ENCODE measurements at regions not wholly inside any gene's neighbourhood (a gene's known extent, or its start where the extent isn't known, plus 50 kb on each side); places are given as distances from the start of the nearest gene placed in this dataset.

DNA sequence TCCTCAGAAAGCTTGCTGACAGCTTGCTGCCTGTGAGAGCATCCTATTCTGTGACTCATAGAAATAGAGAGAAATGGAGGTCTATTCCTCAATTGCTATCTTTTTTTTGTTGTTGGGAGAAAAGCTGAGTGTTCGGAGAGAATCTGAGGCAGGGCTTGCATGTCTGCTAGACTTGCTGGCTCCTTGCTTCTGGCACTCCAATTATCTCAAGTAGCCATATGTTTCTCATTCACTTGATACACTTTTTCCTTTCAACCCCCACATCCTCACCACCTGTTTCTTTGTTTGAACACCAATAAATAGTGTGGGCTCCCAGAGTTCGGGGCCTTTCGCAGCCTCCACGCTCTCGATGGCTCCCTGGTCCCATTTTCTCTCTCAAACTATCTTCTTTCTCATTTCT, 172.2 kb downstream of the SH2D4B start:
- 61% methylated on average over 5 of the region's 5 CpGs for WGBS (ENCODE audit: low lambda C conversion rate)
- Histone ChIP-seq H3K9me3 (no peaks in the 10 kb centered on the region), H3K9ac (no peak overlapping the region), H3K27me3 (ENCODE audit: insufficient read depth) (no peaks in the 10 kb centered on the region), H2AFZ (ENCODE audit: low read depth) (no peak overlapping the region), H3K4me2 (no peak overlapping the region), H3K4me1 (ENCODE audit: control insufficient read depth in 1 of 2, insufficient read depth in 2 of 2, low read depth in 1 of 2, low read length in 1 of 2) (no peaks in the 10 kb centered on the region), H3K4me3 (ENCODE audit: low read depth in 2 of 2, low read length in 1 of 2) (no peak overlapping the region), H3K36me3 (replicated peaks in 1 of 2; ENCODE audit: control insufficient read depth in 1 of 2, insufficient read depth in 2 of 2, low read length in 1 of 2) (no peaks in the 10 kb centered on the region), H3K79me2 (ENCODE audit: insufficient read depth) (no peaks in the 10 kb centered on the region), H3F3A (replicated peaks; ENCODE audit: insufficient read depth) (no peaks in the 10 kb centered on the region), H4K20me1 (ENCODE audit: insufficient read depth) (no peaks in the 10 kb centered on the region), H3K27ac (ENCODE audit: low read depth in 2 of 2, low read length in 1 of 2) (no peak overlapping the region), H3K9me2 (no peaks in the 10 kb centered on the region)
- POLR2A ChIA-PET: no interaction called here
- DNase-seq: no peak
- CTCF ChIA-PET: interaction anchor here (0.9 to 1.5 kb wide), 2 partner anchors 10 to 47 kb away, joined by 3 to 5 read pairs; no protein-coding TSS in a partner anchor
- TF ChIP-seq, protein P1, sequence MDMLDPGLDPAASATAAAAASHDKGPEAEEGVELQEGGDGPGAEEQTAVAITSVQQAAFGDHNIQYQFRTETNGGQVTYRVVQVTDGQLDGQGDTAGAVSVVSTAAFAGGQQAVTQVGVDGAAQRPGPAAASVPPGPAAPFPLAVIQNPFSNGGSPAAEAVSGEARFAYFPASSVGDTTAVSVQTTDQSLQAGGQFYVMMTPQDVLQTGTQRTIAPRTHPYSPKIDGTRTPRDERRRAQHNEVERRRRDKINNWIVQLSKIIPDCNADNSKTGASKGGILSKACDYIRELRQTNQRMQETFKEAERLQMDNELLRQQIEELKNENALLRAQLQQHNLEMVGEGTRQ (IDR thresholded peaks at IDR 0.05; ENCODE audit: borderline replicate concordance, low read depth, low read length): no peak
- TF ChIP-seq SMC3 (IDR thresholded peaks at IDR 0.05; ENCODE audit: low read depth, low read length): no peak
- TF ChIP-seq JUND (IDR thresholded peaks at IDR 0.05): no peak
- no peak for TF ChIP-seq RAD21 (IDR thresholded peaks at IDR 0.05; ENCODE audit: low read length)

DNA sequence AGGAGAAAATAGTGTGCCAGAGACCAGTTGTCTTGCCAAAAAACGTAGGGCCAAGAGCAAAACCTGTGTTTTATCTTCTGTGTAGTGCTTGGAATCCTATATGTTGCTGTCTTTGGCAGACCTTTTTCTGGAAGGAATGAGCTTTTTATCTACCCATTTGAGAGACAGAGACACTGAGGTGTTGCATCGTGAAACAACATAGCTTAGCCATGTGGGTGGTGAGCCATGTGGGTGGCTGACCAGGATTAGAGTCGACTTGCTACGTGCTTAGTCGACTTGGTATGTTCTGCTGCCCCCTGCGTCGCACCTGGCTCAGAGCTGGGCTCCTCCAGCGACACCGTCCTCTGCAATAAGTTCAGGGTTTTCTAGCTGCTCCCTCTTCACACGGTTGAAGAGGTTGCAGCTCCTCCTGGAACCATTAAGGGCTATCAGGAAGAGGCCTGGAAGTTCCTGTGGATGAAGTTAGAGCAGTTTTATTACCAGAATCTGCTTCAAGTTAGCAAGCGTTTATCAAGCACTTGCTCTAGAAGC, 175.8 kb downstream of the SH2D4B start:
- ChIA-PET POLR2A (no interaction called here), CTCF (interaction anchor here (0.6 to 1.7 kb wide), 2 partner anchors 14 to 49 kb away, joined by 3 to 4 read pairs; no protein-coding TSS in a partner anchor)
- no peak overlapping the region for H2AFZ ChIP-seq (ENCODE audit: low read depth)
- TF ChIP-seq, protein P2, sequence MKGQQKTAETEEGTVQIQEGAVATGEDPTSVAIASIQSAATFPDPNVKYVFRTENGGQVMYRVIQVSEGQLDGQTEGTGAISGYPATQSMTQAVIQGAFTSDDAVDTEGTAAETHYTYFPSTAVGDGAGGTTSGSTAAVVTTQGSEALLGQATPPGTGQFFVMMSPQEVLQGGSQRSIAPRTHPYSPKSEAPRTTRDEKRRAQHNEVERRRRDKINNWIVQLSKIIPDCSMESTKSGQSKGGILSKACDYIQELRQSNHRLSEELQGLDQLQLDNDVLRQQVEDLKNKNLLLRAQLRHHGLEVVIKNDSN (IDR thresholded peaks at IDR 0.05; ENCODE audit: borderline replicate concordance, low read depth): no peak
- H3F3A ChIP-seq (replicated peaks; ENCODE audit: insufficient read depth): no peaks in the 10 kb centered on the region
- no peak for DNase-seq
- no peak overlapping the region for H3K9ac ChIP-seq
- H3K4me1 ChIP-seq (ENCODE audit: control insufficient read depth in 1 of 2, insufficient read depth in 2 of 2, low read depth in 1 of 2, low read length in 1 of 2): no peaks in the 10 kb centered on the region
- H3K36me3 ChIP-seq (replicated peaks in 1 of 2; ENCODE audit: control insufficient read depth in 1 of 2, insufficient read depth in 2 of 2, low read length in 1 of 2): no peaks in the 10 kb centered on the region
- no peaks in the 10 kb centered on the region for H3K79me2 ChIP-seq (ENCODE audit: insufficient read depth)
- H3K27me3 ChIP-seq (ENCODE audit: insufficient read depth): no peaks in the 10 kb centered on the region
- no peaks in the 10 kb centered on the region for H3K9me2 ChIP-seq
- H3K4me2 ChIP-seq: no peak overlapping the region
- H4K20me1 ChIP-seq (ENCODE audit: insufficient read depth): no peaks in the 10 kb centered on the region
- H3K4me3 ChIP-seq (ENCODE audit: low read depth in 2 of 2, low read length in 1 of 2): no peak overlapping the region
- H3K27ac ChIP-seq (ENCODE audit: low read depth in 2 of 2, low read length in 1 of 2): no peak overlapping the region
- WGBS (ENCODE audit: low lambda C conversion rate): 46% methylated on average over 11 of the region's 11 CpGs
- H3K9me3 ChIP-seq: no peaks in the 10 kb centered on the region

DNA sequence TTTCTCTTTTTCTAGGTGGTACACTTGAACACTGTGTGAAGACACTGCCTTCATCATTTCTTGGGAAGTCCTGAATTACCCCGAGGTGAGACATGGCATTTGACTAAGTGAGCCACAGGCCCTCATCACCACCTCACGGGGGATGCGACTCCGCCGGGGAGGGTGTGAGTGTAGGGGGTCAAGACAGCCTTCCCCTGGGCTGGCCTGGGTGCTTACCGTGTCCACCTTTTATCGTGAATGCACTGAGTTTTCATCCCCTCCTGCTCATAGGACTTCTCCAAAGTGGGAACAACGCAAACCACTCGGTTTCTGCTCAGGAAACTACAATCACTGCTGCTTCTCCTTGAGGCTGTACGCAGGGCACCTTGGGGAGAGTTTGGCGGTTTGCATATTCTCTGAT, 176.9 kb downstream of the SH2D4B start:
- 62% methylated on average over 11 of the region's 11 CpGs for WGBS (ENCODE audit: low lambda C conversion rate)
- Histone ChIP-seq H4K20me1 (ENCODE audit: insufficient read depth) (no peaks in the 10 kb centered on the region), H3K9me2 (no peaks in the 10 kb centered on the region), H3K79me2 (ENCODE audit: insufficient read depth) (no peaks in the 10 kb centered on the region), H3K27me3 (ENCODE audit: insufficient read depth) (no peaks in the 10 kb centered on the region), H3K9ac (no peak overlapping the region), H3K36me3 (replicated peaks in 1 of 2; ENCODE audit: control insufficient read depth in 1 of 2, insufficient read depth in 2 of 2, low read length in 1 of 2) (no peaks in the 10 kb centered on the region), H3K4me3 (ENCODE audit: low read depth in 2 of 2, low read length in 1 of 2) (no peak overlapping the region), H3K27ac (ENCODE audit: low read depth in 2 of 2, low read length in 1 of 2) (no peak overlapping the region), H3F3A (replicated peaks; ENCODE audit: insufficient read depth) (no peaks in the 10 kb centered on the region), H3K9me3 (no peaks in the 10 kb centered on the region), H3K4me1 (ENCODE audit: control insufficient read depth in 1 of 2, insufficient read depth in 2 of 2, low read depth in 1 of 2, low read length in 1 of 2) (no peaks in the 10 kb centered on the region), H3K4me2 (no peak overlapping the region), H2AFZ (ENCODE audit: low read depth) (no peak overlapping the region)
- CTCF ChIA-PET: interaction anchor here (1.0 to 1.7 kb wide), 2 partner anchors 14 to 50 kb away, joined by 4 to 5 read pairs; no protein-coding TSS in a partner anchor
- POLR2A ChIA-PET: no interaction called here
- TF ChIP-seq EZH2phosphoT487 (IDR thresholded peaks at IDR 0.05; ENCODE audit: borderline replicate concordance, low read depth) (no peak), TCF12 (IDR thresholded peaks at IDR 0.05) (no peak), MEF2A (IDR thresholded peaks at IDR 0.05; ENCODE audit: borderline replicate concordance, low read depth) (no peak), FOXM1 (IDR thresholded peaks at IDR 0.05; ENCODE audit: low read depth) (no peak), MXI1 (IDR thresholded peaks at IDR 0.05; ENCODE audit: low read depth, low read length) (no peak)
- TF ChIP-seq, protein P2 (IDR thresholded peaks at IDR 0.05; ENCODE audit: borderline replicate concordance, low read depth): no peak
- TF ChIP-seq, protein P3, sequence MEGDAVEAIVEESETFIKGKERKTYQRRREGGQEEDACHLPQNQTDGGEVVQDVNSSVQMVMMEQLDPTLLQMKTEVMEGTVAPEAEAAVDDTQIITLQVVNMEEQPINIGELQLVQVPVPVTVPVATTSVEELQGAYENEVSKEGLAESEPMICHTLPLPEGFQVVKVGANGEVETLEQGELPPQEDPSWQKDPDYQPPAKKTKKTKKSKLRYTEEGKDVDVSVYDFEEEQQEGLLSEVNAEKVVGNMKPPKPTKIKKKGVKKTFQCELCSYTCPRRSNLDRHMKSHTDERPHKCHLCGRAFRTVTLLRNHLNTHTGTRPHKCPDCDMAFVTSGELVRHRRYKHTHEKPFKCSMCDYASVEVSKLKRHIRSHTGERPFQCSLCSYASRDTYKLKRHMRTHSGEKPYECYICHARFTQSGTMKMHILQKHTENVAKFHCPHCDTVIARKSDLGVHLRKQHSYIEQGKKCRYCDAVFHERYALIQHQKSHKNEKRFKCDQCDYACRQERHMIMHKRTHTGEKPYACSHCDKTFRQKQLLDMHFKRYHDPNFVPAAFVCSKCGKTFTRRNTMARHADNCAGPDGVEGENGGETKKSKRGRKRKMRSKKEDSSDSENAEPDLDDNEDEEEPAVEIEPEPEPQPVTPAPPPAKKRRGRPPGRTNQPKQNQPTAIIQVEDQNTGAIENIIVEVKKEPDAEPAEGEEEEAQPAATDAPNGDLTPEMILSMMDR (IDR thresholded peaks at IDR 0.05): no peak
- TF ChIP-seq, protein P4, sequence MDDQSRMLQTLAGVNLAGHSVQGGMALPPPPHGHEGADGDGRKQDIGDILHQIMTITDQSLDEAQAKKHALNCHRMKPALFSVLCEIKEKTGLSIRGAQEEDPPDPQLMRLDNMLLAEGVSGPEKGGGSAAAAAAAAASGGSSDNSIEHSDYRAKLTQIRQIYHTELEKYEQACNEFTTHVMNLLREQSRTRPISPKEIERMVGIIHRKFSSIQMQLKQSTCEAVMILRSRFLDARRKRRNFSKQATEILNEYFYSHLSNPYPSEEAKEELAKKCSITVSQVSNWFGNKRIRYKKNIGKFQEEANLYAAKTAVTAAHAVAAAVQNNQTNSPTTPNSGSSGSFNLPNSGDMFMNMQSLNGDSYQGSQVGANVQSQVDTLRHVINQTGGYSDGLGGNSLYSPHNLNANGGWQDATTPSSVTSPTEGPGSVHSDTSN (IDR thresholded peaks at IDR 0.05): no peak
- no peak for DNase-seq
